H9 (cell line): ENCODE measurements at regions not wholly inside any gene's neighbourhood (a gene's known extent, or its start where the extent isn't known, plus 50 kb on each side); places are given as distances from the start of the nearest gene placed in this dataset.

Source experiments
- DNase-seq: peaks from one replicate; pipeline ENCODE4 v3.0.0-alpha.2; 2017
- H2AFZ ChIP-seq: one replicate; pipeline ENCODE4 v1.6.1; 2013; ENCODE audit warnings: mild to moderate bottlenecking, low read length, control low read depth, moderate library complexity
- H2AK5ac ChIP-seq: 2 replicates; pipeline ENCODE4 v1.6.1; 2013; ENCODE audit warnings: low read length, control low read depth, mixed read lengths; ENCODE audit not compliant: insufficient read length
- H2BK120ac ChIP-seq: one replicate; pipeline ENCODE4 v1.6.1; 2013; ENCODE audit warnings: low read depth, mild to moderate bottlenecking, low read length, control low read depth, inconsistent platforms; ENCODE audit not compliant: poor library complexity, severe bottlenecking
- H2BK12ac ChIP-seq: 2 replicates; pipeline ENCODE4 v1.6.1; 2013; ENCODE audit warnings: low read length, control low read depth, mixed read lengths, low read depth; ENCODE audit not compliant: insufficient read length
- H2BK15ac ChIP-seq: 2 replicates; pipeline ENCODE4 v1.6.1; 2013; ENCODE audit warnings: low read depth, low read length, control low read depth
- H2BK20ac ChIP-seq: one replicate; pipeline ENCODE4 v1.6.1; 2013; ENCODE audit warnings: low read depth, mild to moderate bottlenecking, low read length, control low read depth, inconsistent platforms; ENCODE audit not compliant: poor library complexity, severe bottlenecking
- H2BK5ac ChIP-seq: 2 replicates; pipeline ENCODE4 v1.6.1; 2013; ENCODE audit warnings: low read length, control low read depth, mixed read lengths; ENCODE audit not compliant: insufficient read length
- H3K14ac ChIP-seq: 2 replicates; pipeline ENCODE4 v1.6.1; 2013; ENCODE audit warnings: low read length, control low read depth; ENCODE audit not compliant: insufficient read depth
- H3K18ac ChIP-seq: 2 replicates; pipeline ENCODE4 v1.6.1; 2013; ENCODE audit warnings: low read depth, mild to moderate bottlenecking, mixed read lengths, low read length, control low read depth; ENCODE audit not compliant: insufficient read length
- H3K23ac ChIP-seq: 2 replicates; pipeline ENCODE4 v1.6.1; 2013; ENCODE audit warnings: low read length, control low read depth, mixed read lengths, low read depth; ENCODE audit not compliant: insufficient read length
- H3K23me2 ChIP-seq: 2 replicates; pipeline ENCODE4 v1.6.1; 2013; ENCODE audit warnings: low read depth, mild to moderate bottlenecking, mixed read lengths, low read length, control low read depth; ENCODE audit not compliant: insufficient read length, poor library complexity, severe bottlenecking
- H3K27ac ChIP-seq: 2 replicates; pipeline ENCODE4 v1.5.1; 2013; ENCODE audit warnings: low read length, control low read depth, mixed read lengths, low read depth; ENCODE audit not compliant: insufficient read length
- H3K27me3 ChIP-seq: 2 replicates; pipeline ENCODE4 v1.6.1; 2013; ENCODE audit warnings: low read length, control low read depth, inconsistent platforms; ENCODE audit not compliant: insufficient read depth
- H3K4ac ChIP-seq: 2 replicates; pipeline ENCODE4 v1.6.1; 2013; ENCODE audit warnings: low read depth, mild to moderate bottlenecking, control low read depth, inconsistent platforms, low read length, moderate library complexity
- H3K4me1 ChIP-seq: 2 replicates; pipeline ENCODE4 v1.6.1; 2013; ENCODE audit warnings: low read length, control low read depth, inconsistent platforms; ENCODE audit not compliant: insufficient read depth
- H3K4me2 ChIP-seq: 2 replicates; pipeline ENCODE4 v1.6.1; 2013; ENCODE audit warnings: low read length, control low read depth, mixed read lengths; ENCODE audit not compliant: insufficient read length, insufficient read depth
- H3K56ac ChIP-seq: 2 replicates; pipeline ENCODE4 v1.6.1; 2013; ENCODE audit warnings: low read depth, mild to moderate bottlenecking, mixed read lengths, low read length, control low read depth; ENCODE audit not compliant: insufficient read length
- H3K79me1 ChIP-seq: 2 replicates; pipeline ENCODE4 v1.6.1; 2013; ENCODE audit warnings: low read depth, mild to moderate bottlenecking, moderate library complexity, low read length, control low read depth, inconsistent platforms; ENCODE audit not compliant: insufficient read depth, poor library complexity, severe bottlenecking
- H3K79me2 ChIP-seq: 2 replicates; pipeline ENCODE4 v1.6.1; 2013; ENCODE audit warnings: low read length, control low read depth, inconsistent platforms; ENCODE audit not compliant: insufficient read depth
- H3K9ac ChIP-seq: 2 replicates; pipeline ENCODE4 v1.6.1; 2013; ENCODE audit warnings: low read length, control low read depth, mixed read lengths; ENCODE audit not compliant: insufficient read length; ENCODE audit errors: extremely low read depth
- H3K9me3 ChIP-seq: one replicate; pipeline ENCODE4 v1.6.1; 2013; ENCODE audit warnings: low read depth, low read length, inconsistent platforms; ENCODE audit not compliant: control insufficient read depth
- H3T11ph ChIP-seq: one replicate; pipeline ENCODE4 v1.6.1; 2013; ENCODE audit warnings: mild to moderate bottlenecking, low read length, control low read depth, inconsistent platforms
- H4K20me1 ChIP-seq: one replicate; pipeline ENCODE4 v1.6.1; 2013; ENCODE audit not compliant: control insufficient read depth, insufficient read length, insufficient read depth
- H4K5ac ChIP-seq: 2 replicates; pipeline ENCODE4 v1.6.1; 2013; ENCODE audit warnings: low read depth, mild to moderate bottlenecking, mixed read lengths, low read length, control low read depth; ENCODE audit not compliant: insufficient read length
- H4K8ac ChIP-seq: replicated peaks from 2 replicates; pipeline ENCODE4 v1.6.1; 2013; ENCODE audit warnings: low read length, control low read depth, mixed read lengths, low read depth; ENCODE audit not compliant: insufficient read length
- H4K91ac ChIP-seq: 2 replicates; pipeline ENCODE4 v1.6.1; 2013; ENCODE audit warnings: low read depth, mild to moderate bottlenecking, moderate library complexity, mixed read lengths, low read length, control low read depth; ENCODE audit not compliant: insufficient read length
- H3K27ac Mint-ChIP-seq, 3 experiments: 2 replicates in 2 of 3; 3 replicates in 1 of 3; pipeline ENCODE4 v1.8.0; 2020 to 2021; ENCODE audit warnings: mixed read lengths in 3 of 3, mild to moderate bottlenecking in 1 of 3, moderate library complexity in 1 of 3
- H3K27me3 Mint-ChIP-seq: 2 replicates; pipeline ENCODE4 v1.8.0; 2021; ENCODE audit warnings: low read depth, mild to moderate bottlenecking, moderate library complexity, mixed read lengths
- H3K36me3 Mint-ChIP-seq, 3 experiments: 2 replicates in 2 of 3; 3 replicates in 1 of 3; pipeline ENCODE4 v1.8.0; 2020 to 2021; ENCODE audit warnings: low read depth in 3 of 3, mixed read lengths in 3 of 3; ENCODE audit not compliant: insufficient read depth in 1 of 3
- H3K4me1 Mint-ChIP-seq, 2 experiments: 2 replicates each; pipeline ENCODE4 v1.8.0; 2020; ENCODE audit warnings: mixed read lengths in 2 of 2
- H3K4me3 Mint-ChIP-seq, 2 experiments: 2 replicates in 1 of 2; 3 replicates in 1 of 2; pipeline ENCODE4 v1.8.0; 2020 to 2021; ENCODE audit warnings: mild to moderate bottlenecking in 2 of 2, mixed read lengths in 2 of 2, moderate library complexity in 1 of 2
- H3K9me3 Mint-ChIP-seq, 2 experiments: 2 replicates in 1 of 2; 3 replicates in 1 of 2; pipeline ENCODE4 v1.8.0; 2020; ENCODE audit warnings: mild to moderate bottlenecking in 2 of 2, mixed read lengths in 2 of 2, moderate library complexity in 1 of 2
- WGBS: extraction: QIAGEN DNeasy Blood & Tissue Kit; methylation state at CpG from one replicate; pipeline ENCODE4 v1.1.7; 2013; ENCODE audit warnings: missing lambda C conversion rate, low lambda C conversion rate, mixed read lengths; ENCODE audit not compliant: insufficient read length; ENCODE audit errors: extremely low coverage; 5-methylcytosine and 5-hydroxymethylcytosine counted together
- TF ChIP-seq, protein P1 (sequence below): fragments of 200-600 bp; sonication (generic); conservative IDR thresholded peaks from 3 replicates; pipeline ENCODE4 v1.8.0; 2021; ENCODE audit warnings: antibody characterized with exemption, mild to moderate bottlenecking

DNA sequence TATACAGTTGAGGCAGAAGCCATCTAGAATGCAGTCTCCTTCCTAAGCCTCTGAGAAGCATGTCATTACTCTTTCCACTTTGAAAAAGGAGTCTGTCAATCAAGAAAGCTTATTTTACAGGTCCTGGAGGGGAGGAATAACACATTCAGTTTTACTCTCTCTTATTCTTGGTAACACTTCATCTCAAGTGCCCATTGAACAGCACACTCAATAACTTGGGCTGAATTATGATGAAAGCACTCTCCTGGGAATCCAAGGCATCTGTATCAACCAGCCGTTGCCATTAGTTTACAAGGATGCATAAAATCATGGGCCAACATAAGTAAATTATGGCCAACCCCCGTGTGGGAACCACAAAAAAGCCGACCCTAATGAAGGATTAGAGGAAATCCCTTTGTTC, 282.4 kb downstream of the C4orf33 start:
- Histone ChIP-seq H3K4me1 (no peaks in the 10 kb centered on the region), H4K8ac (no peak overlapping the region), H4K91ac (no peak overlapping the region), H3K18ac (no peak overlapping the region), H3K23me2 (no peaks in the 10 kb centered on the region), H2BK15ac (no peak overlapping the region), H4K5ac (no peak overlapping the region), H2BK5ac (no peak overlapping the region), H3K79me2 (no peaks in the 10 kb centered on the region), H3K23ac (no peak overlapping the region), H3K14ac (no peak overlapping the region), H3K27ac (no peak overlapping the region), H2BK20ac (no peak overlapping the region), H3T11ph (no peak overlapping the region), H2BK12ac (no peak overlapping the region), H3K9me3 (no peaks in the 10 kb centered on the region), H2AK5ac (no peak overlapping the region), H3K56ac (no peak overlapping the region), H4K20me1 (no peaks in the 10 kb centered on the region), H3K27me3 (no peaks in the 10 kb centered on the region), H2BK120ac (no peak overlapping the region), H3K9ac (no peak overlapping the region), H3K4ac (no peak overlapping the region), H2AFZ (no peak overlapping the region), H3K79me1 (no peaks in the 10 kb centered on the region), H3K4me2 (no peak overlapping the region)
- H3K36me3 Mint-ChIP-seq = no peaks in the 10 kb centered on the region
- WGBS = no CpG with 5 or more reads among the region's 3 CpGs
- H3K9me3 Mint-ChIP-seq = no peaks in the 10 kb centered on the region
- TF ChIP-seq, protein P1, sequence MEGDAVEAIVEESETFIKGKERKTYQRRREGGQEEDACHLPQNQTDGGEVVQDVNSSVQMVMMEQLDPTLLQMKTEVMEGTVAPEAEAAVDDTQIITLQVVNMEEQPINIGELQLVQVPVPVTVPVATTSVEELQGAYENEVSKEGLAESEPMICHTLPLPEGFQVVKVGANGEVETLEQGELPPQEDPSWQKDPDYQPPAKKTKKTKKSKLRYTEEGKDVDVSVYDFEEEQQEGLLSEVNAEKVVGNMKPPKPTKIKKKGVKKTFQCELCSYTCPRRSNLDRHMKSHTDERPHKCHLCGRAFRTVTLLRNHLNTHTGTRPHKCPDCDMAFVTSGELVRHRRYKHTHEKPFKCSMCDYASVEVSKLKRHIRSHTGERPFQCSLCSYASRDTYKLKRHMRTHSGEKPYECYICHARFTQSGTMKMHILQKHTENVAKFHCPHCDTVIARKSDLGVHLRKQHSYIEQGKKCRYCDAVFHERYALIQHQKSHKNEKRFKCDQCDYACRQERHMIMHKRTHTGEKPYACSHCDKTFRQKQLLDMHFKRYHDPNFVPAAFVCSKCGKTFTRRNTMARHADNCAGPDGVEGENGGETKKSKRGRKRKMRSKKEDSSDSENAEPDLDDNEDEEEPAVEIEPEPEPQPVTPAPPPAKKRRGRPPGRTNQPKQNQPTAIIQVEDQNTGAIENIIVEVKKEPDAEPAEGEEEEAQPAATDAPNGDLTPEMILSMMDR = no peak
- no peaks in the 10 kb centered on the region for H3K27me3 Mint-ChIP-seq
- no peak overlapping the region for H3K4me3 Mint-ChIP-seq
- no peaks in the 10 kb centered on the region for H3K4me1 Mint-ChIP-seq
- no peak overlapping the region for H3K27ac Mint-ChIP-seq
- DNase-seq = no peak
